Stimulated activated CD8-positive, alpha-beta memory T cell treated with anti-CD3 and anti-CD28 coated beads, Interleukin-15, amount 100 ng/mL, for 4 hours (primary cell): ENCODE measurements at regions not wholly inside any gene's neighbourhood (a gene's known extent, or its start where the extent isn't known, plus 50 kb on each side); places are given as distances from the start of the nearest gene placed in this dataset.

Source experiments
- DNase-seq, 2 donors: peaks; one replicate each; pipeline ENCODE4 v3.0.0-alpha.2; 2020; ENCODE audit warnings: low read depth in 2 of 2

DNA sequence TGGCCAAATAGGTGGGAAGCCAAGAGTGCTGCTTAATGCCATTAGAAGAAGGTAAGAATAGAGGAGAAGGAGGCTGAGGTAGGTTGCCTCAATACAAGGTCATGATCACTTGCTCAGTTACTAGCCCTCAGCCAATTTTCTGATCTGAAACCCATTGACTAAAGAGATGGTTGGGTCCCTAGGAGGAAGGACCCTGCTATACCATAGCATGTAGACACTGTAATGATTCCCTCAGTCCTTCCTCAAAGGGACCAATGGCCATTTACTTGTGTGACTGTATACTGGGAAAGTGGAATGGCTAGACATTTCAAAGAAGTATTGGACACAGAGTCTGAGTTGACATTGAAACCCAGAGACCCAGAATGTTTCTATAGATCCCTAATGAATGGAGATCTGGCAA lies 108.5 kb upstream of the MAP1B start:
- DNase-seq, result no peak

DNA sequence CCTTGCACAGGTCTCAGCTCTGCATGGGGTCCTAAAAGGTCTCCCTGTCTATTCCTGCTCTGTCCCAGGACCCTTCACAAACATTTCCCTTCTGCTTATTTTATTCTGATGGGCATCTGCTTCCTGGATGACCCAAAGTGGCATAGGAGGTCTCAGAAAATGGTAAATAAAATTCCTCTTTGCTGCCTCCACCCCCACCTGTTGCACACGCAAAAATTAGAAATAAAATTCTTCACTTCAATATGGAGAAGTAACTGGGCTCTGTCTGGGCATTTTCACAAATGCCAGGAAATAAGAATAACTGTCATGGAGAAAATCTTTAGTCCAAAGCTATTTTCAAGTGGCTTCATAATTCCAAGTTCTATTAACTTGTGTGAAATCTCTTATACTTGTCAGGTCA lies 106.6 kb upstream of the MAP1B start:
- DNase-seq, result no peak

GRCh38 chr5:72005671-72006070 lies 101.6 kb upstream of the MAP1B start:
- no peak for DNase-seq

DNA sequence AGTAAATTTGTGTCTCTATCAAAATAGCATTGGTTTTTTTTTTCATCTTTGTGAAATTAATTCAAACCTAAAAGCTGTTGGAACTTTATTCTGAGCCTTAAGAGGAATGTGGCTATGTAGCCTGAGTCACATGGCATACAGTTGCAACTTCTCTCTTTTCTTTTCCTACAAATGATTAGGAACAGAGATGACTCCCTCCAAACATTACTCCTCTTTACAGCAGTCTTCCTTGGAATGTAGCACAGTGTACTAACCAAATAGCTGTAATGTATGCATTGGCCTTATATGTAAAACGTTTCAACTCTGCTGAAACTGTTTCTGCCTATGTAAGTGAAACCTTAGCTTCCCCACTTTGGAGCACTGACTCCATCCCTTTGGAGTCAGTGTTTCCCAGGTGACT lies 100.9 kb upstream of the MAP1B start:
- DNase-seq, result no peak

DNA sequence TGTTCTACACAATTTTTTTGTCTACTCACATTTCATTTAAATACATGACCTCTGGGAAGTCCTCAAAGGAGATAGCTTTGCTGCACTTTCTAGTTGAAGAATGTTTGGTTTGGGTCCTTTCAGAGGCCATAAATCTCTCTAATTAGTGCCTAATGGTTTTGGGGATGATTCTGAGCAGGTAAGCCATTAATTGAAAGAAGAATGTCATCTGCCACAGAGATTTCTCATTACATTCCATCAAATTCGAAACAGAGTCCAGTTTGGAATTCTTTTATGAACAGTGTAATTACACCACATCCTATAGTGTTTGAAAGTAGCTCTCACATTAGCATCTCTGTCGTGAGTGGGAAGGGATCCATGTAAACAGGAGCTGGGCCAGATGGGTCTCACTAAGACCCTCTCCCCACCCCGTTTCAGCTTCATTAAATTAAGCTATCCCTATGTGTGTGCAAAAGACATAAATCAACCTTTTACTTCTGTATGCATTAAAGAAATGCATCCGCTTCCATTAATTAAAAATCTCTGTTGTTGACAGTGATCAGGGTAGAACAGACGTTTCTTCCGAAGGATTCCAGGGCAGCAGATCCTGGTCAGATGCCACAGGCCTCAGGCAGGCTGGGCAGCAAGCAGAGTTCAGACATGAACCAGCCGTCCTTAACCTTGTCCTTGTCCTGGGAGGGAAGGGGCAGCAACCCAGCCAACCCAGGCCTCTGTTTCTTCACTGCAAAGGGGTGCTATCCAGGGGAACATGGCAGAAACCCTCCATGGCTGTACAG lies 99.8 kb upstream of the MAP1B start:
- no peak for DNase-seq

- no peak for DNase-seq
These were observed 98.0 kb upstream of the MAP1B start for GRCh38 chr5:72009280-72009679.

- DNase-seq, result no peak
These were observed 96.8 kb upstream of the MAP1B start for GRCh38 chr5:72010430-72010829.

DNA sequence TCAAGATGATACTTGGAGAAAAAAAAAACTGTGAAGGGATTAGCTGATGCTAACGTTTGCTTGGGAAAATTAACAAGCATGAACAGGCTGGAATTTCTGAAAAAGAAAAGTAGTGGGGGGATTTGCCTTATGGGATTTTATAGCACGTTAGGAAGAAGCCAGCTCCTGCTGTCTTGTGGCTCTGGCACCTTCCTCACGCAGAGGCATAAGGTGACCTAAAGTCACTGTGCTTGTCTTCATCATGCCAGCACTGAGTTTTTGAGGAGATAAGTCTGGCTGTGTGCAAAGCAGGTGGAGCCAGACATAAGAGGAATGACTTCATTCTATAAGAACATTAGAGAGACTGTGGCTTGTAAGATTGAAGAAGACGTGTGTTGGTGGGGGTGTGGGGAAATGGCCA lies 94.4 kb upstream of the MAP1B start:
- DNase-seq, result no peak

DNA sequence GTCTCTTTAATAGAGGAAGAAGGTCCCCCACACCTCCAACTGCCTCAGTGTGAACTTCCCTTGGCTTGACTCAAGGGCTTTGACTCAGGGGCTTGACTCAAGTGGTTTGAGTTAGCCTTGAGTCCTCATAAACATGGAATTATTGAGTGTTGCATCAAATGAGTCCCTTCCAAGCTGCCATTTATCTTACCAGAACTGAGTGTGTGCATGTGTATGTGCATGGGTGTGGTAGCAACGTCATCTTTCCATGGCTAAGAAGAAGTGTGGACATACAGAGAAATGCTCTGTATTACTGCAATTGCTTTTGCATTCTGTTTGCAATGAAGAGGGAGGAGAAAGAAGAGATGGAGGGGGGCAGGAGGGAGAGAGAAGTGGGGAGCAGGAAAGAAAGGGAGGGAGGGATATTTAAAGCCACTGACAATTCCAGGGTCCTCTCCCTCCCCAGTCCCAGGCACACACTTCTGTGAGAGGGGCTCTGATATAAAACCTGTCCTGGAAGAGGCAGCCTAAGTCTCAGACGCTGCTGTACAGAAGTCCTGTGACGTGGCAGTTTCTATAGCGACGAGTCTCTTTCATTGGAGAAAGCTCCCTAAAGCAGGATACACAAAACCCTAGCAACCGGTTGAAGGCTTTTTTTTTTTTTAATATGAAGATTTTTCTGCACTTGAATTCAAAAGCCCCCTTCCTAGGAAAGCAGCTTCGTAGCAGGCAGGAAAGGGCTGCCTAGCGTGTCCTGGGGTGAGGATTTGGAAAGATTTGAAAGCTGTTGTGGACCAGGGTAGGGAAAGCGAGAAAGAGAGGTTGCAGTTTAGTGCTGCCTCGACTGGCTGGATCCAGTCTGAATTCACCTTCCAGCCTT lies 93.3 kb upstream of the MAP1B start:
- no peak for DNase-seq

DNA sequence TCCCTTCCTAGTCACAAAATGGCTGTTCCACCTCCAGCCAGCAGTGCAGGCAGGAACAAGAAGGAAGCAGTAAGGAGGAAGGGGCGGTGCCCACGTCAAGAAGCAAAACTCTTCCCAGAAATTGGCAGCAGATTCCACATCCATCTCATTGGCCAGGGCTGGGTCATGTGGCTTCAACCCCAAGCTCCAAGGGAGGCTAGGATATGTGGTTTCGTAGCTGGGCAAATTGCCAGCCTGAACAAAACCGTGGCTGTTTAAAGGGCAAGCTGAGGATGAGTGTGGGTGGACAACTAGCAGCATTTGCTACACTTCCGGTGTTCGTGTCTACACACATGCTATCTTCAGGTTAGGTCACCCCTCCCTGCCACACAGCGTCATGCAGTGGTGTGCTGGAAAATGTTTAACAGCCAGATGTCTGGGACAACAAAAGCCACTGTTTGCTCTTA lies 92.1 kb upstream of the MAP1B start:
- DNase-seq, result no peak

- DNase-seq, result peak; percentile 1 to 11
These were observed 89.0 kb upstream of the MAP1B start for GRCh38 chr5:72018143-72018803.

- DNase-seq, result no peak
These were observed 86.9 kb upstream of the MAP1B start for GRCh38 chr5:72020161-72020983.

- no peak for DNase-seq
These were observed 85.5 kb upstream of the MAP1B start for GRCh38 chr5:72021651-72022357.

GRCh38 chr5:72028382-72028781 lies 78.9 kb upstream of the MAP1B start:
- DNase-seq, result no peak

DNA sequence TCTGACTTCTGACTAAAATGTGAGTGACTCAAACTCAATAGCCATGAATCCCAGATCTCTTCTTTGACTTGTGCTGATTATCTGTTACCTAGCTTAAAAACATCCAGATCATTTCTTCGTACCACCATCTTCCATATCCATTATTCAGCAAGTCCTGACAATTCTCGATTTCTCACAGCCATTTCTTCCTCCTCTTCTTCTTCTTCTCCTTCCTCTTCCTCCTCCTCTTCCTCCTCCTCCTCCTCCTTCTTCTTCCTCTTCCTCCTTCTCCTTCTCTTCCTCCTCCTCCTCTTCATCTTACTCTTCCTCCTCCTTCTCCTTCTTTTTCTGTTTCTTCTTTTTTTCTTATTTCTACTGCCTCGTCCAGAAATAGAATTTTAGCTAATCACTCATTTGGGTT lies 77.0 kb upstream of the MAP1B start:
- no peak for DNase-seq

GRCh38 chr5:72032788-72033187 lies 74.5 kb upstream of the MAP1B start:
- DNase-seq, result no peak

GRCh38 chr5:72034770-72035169 lies 72.5 kb upstream of the MAP1B start:
- DNase-seq, result no peak

DNA sequence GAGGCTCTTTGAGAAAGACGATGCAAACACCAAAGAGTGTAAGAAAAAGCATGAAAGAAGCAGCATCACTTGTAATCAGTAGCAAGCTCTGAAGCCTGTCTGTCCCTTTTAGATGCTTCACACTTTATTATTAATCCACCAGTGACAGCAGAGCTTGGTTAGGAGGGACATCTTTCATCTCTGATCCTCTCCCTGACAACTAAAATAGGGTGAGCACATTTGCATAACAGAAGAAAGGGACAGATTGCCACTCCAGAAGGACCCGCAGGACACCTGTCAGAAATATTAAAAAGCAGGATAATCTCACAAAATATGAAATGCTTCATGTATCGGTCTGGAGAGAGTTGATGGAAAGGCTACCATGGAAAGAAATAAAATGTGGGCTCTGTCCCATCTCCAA lies 71.4 kb upstream of the MAP1B start:
- no peak for DNase-seq

- DNase-seq, result no peak
These were observed 70.3 kb upstream of the MAP1B start for GRCh38 chr5:72036951-72037350.

- DNase-seq, result no peak
These were observed 66.8 kb upstream of the MAP1B start for GRCh38 chr5:72040513-72040912.

DNA sequence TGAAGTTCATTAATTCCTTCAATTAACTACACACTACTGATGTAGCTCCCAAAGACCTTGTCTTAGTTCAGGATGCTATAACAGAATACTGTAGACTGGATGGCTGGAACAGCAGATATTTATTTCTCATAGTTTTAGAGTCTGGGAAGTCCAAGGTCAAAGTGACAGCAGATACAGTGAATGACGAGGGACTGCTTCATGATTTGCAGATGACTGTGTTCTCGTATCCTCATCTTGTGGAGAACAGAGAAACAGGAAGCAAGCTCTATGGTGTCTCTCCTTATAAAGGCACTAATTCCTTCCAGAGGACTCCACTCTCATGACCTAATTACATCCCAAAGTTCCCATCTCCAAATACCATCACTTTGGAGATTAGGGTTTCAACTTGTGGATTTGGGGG lies 65.6 kb upstream of the MAP1B start:
- DNase-seq, result no peak
